ENCODE measurements at regions not wholly inside any gene's neighbourhood (a gene's known extent, or its start where the extent isn't known, plus 50 kb on each side); places are given as distances from the start of the nearest gene placed in this dataset.

DNA sequence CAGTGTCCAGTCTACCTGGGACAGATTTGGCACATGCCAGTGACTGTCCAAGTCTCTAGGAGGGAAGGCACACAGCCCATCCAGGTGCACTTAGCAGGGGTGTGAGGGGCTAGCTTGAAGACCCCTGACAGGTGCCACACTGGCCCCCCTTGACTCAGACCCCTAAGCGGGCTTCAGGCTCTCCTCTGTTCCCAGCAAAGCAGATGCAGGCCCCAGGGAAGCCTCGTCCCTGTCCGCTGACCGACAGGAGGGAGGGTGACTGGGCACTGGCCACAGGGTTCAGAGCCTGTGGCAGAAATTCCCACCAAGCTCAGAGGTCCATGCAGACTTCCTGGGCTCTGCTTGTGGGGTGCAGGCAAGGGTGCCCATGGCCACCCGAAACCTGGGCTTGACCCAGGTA, 239.8 kb upstream of the MYT1L start:
- Histone ChIP-seq H3K9me2 (replicated peaks; ENCODE audit: insufficient read depth, low read length) (no peaks in the 10 kb centered on the region), H4K20me1 (ENCODE audit: low read depth, low read length) (no peaks in the 10 kb centered on the region), H3K9me3 (ENCODE audit: insufficient read depth, low read length) (peaks cover 11% of the 10 kb centered on the region; the same call in 1 of the 2 replicates), H3K27me3 (ENCODE audit: low read length) (no peaks in the 10 kb centered on the region), H3F3A (ENCODE audit: insufficient read depth) (no peaks in the 10 kb centered on the region), H3K9ac (ENCODE audit: low read length) (no peak overlapping the region), H3K4me3 (ENCODE audit: insufficient read depth, low read length, poor library complexity, severe bottlenecking) (no peak overlapping the region), H3K36me3 (ENCODE audit: low read length) (no peaks in the 10 kb centered on the region), H2AFZ (ENCODE audit: low read depth, low read length, severe bottlenecking) (no peak overlapping the region), H3K27ac (ENCODE audit: low read depth, low read length) (no peak overlapping the region), H3K4me2 (ENCODE audit: low read depth, low read length, poor library complexity, severe bottlenecking) (no peak overlapping the region), H3K79me2 (ENCODE audit: insufficient read depth, low read length) (no peaks in the 10 kb centered on the region)
- TF ChIP-seq EZH2phosphoT487 (conservative IDR thresholded peaks at IDR 0.05; ENCODE audit: low read length), result no peak
- TF ChIP-seq, protein P1, sequence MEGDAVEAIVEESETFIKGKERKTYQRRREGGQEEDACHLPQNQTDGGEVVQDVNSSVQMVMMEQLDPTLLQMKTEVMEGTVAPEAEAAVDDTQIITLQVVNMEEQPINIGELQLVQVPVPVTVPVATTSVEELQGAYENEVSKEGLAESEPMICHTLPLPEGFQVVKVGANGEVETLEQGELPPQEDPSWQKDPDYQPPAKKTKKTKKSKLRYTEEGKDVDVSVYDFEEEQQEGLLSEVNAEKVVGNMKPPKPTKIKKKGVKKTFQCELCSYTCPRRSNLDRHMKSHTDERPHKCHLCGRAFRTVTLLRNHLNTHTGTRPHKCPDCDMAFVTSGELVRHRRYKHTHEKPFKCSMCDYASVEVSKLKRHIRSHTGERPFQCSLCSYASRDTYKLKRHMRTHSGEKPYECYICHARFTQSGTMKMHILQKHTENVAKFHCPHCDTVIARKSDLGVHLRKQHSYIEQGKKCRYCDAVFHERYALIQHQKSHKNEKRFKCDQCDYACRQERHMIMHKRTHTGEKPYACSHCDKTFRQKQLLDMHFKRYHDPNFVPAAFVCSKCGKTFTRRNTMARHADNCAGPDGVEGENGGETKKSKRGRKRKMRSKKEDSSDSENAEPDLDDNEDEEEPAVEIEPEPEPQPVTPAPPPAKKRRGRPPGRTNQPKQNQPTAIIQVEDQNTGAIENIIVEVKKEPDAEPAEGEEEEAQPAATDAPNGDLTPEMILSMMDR (IDR thresholded peaks at IDR 0.05; ENCODE audit: insufficient read depth, low read length, poor library complexity, severe bottlenecking), result no peak

DNA sequence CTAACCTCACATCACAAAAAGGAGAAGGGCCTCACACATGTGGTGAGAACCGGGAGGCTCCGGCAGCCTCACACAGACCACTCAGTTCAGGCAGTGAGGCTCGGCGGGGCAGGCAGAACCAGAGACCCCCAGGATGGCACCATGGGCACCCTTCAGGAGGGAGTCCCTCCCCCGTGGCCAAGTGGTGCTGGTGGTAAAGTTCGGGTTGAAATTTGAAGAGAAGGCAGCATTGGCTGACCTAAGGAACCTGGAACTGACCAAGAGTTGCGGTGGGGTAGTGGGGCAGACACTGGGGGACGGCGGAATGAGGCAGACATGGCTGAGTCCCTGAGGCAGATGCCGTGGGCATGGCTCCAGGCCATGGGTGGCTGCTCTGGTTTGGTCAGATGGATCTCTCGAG, 239.3 kb upstream of the MYT1L start:
- Histone ChIP-seq H3K27me3 (ENCODE audit: low read length) (no peaks in the 10 kb centered on the region), H3K4me3 (ENCODE audit: insufficient read depth, low read length, poor library complexity, severe bottlenecking) (no peak overlapping the region), H3K9ac (ENCODE audit: low read length) (no peak overlapping the region), H3K4me2 (ENCODE audit: low read depth, low read length, poor library complexity, severe bottlenecking) (no peak overlapping the region), H3F3A (ENCODE audit: insufficient read depth) (no peaks in the 10 kb centered on the region), H3K9me3 (ENCODE audit: insufficient read depth, low read length) (peaks cover 11% of the 10 kb centered on the region; the same call in 1 of the 2 replicates), H3K27ac (ENCODE audit: low read depth, low read length) (no peak overlapping the region), H3K36me3 (ENCODE audit: low read length) (no peaks in the 10 kb centered on the region), H3K79me2 (ENCODE audit: insufficient read depth, low read length) (no peaks in the 10 kb centered on the region), H4K20me1 (ENCODE audit: low read depth, low read length) (no peaks in the 10 kb centered on the region), H3K9me2 (replicated peaks; ENCODE audit: insufficient read depth, low read length) (no peaks in the 10 kb centered on the region), H2AFZ (ENCODE audit: low read depth, low read length, severe bottlenecking) (no peak overlapping the region)
- no peak for TF ChIP-seq EZH2phosphoT487 (conservative IDR thresholded peaks at IDR 0.05; ENCODE audit: low read length)
- TF ChIP-seq, protein P1 (IDR thresholded peaks at IDR 0.05; ENCODE audit: insufficient read depth, low read length, poor library complexity, severe bottlenecking), result no peak

DNA sequence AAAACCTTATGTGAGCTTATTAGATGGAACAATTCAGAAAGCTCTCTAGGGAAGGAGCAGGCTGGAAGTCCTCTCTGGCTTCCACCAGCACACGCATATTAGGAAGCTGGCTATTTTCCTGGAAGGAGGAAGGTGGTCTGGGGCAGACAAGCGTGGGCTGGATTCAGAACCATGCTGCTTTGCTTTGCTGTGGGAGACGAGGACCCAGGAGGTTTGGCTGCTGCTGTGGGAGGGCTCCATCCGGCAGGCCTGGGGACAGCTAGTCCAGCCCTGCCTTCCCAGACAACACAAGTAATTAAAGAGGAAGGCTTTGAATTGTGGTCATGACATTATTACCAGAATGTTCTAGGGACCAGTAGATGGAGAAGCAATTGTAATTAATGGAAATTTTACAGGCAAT, 238.8 kb upstream of the MYT1L start:
- H3K4me2 ChIP-seq (ENCODE audit: low read depth, low read length, poor library complexity, severe bottlenecking), result no peak overlapping the region
- H3K9me2 ChIP-seq (replicated peaks; ENCODE audit: insufficient read depth, low read length), result no peaks in the 10 kb centered on the region
- TF ChIP-seq, protein P1 (IDR thresholded peaks at IDR 0.05; ENCODE audit: insufficient read depth, low read length, poor library complexity, severe bottlenecking), result no peak
- TF ChIP-seq EZH2phosphoT487 (conservative IDR thresholded peaks at IDR 0.05; ENCODE audit: low read length), result no peak
- no peaks in the 10 kb centered on the region for H4K20me1 ChIP-seq (ENCODE audit: low read depth, low read length)
- no peaks in the 10 kb centered on the region for H3F3A ChIP-seq (ENCODE audit: insufficient read depth)
- H3K27me3 ChIP-seq (ENCODE audit: low read length), result no peaks in the 10 kb centered on the region
- H3K9me3 ChIP-seq (ENCODE audit: insufficient read depth, low read length), result peaks cover 11% of the 10 kb centered on the region; the same call in 1 of the 2 replicates
- no peak overlapping the region for H3K9ac ChIP-seq (ENCODE audit: low read length)
- no peaks in the 10 kb centered on the region for H3K36me3 ChIP-seq (ENCODE audit: low read length)
- no peak overlapping the region for H2AFZ ChIP-seq (ENCODE audit: low read depth, low read length, severe bottlenecking)
- no peak overlapping the region for H3K27ac ChIP-seq (ENCODE audit: low read depth, low read length)
- no peaks in the 10 kb centered on the region for H3K79me2 ChIP-seq (ENCODE audit: insufficient read depth, low read length)
- no peak overlapping the region for H3K4me3 ChIP-seq (ENCODE audit: insufficient read depth, low read length, poor library complexity, severe bottlenecking)

Data from SU-DHL-6 (cell line).